ENCODE measurements at regions not wholly inside any gene's neighbourhood (a gene's known extent, or its start where the extent isn't known, plus 50 kb on each side); places are given as distances from the start of the nearest gene placed in this dataset.

- DNase-seq (ENCODE audit: extremely low read depth in 1 of 2, low read depth in 1 of 2), result no peak
Observed at GRCh38 chr6:4591218-4591617, 185.0 kb upstream of the CDYL start.

- DNase-seq (ENCODE audit: extremely low read depth in 1 of 2, low read depth in 1 of 2), result no peak
Observed at GRCh38 chr6:4589295-4589694, 186.9 kb upstream of the CDYL start.

GRCh38 chr6:4588581-4588980 is 187.6 kb upstream of the CDYL start:
- no peak for DNase-seq (ENCODE audit: extremely low read depth in 1 of 2, low read depth in 1 of 2)

- no peak for DNase-seq (ENCODE audit: extremely low read depth in 1 of 2, low read depth in 1 of 2)
Observed at GRCh38 chr6:4588163-4588562, 188.0 kb upstream of the CDYL start.

- no peak for DNase-seq (ENCODE audit: extremely low read depth in 1 of 2, low read depth in 1 of 2)
Observed at GRCh38 chr6:4587171-4587570, 189.0 kb upstream of the CDYL start.

GRCh38 chr6:4586469-4586859 is 189.7 kb upstream of the CDYL start:
- DNase-seq (ENCODE audit: extremely low read depth in 1 of 2, low read depth in 1 of 2), result no peak

GRCh38 chr6:4585682-4586468 is 190.3 kb upstream of the CDYL start:
- DNase-seq (ENCODE audit: extremely low read depth in 1 of 2, low read depth in 1 of 2), result no peak

GRCh38 chr6:4584801-4585200 is 191.4 kb upstream of the CDYL start:
- DNase-seq (ENCODE audit: extremely low read depth in 1 of 2, low read depth in 1 of 2), result no peak

GRCh38 chr6:4582506-4583417 is 193.4 kb upstream of the CDYL start:
- no peak for DNase-seq (ENCODE audit: extremely low read depth in 1 of 2, low read depth in 1 of 2)

- DNase-seq (ENCODE audit: extremely low read depth in 1 of 2, low read depth in 1 of 2), result no peak
Observed at GRCh38 chr6:4581468-4582385, 194.5 kb upstream of the CDYL start.

- DNase-seq (ENCODE audit: extremely low read depth in 1 of 2, low read depth in 1 of 2), result no peak
Observed at GRCh38 chr6:4580361-4580760, 195.8 kb upstream of the CDYL start.

- no peak for DNase-seq (ENCODE audit: extremely low read depth in 1 of 2, low read depth in 1 of 2)
Observed at GRCh38 chr6:4577406-4577805, 198.8 kb upstream of the CDYL start.

GRCh38 chr6:4575714-4576113 is 200.5 kb upstream of the CDYL start:
- DNase-seq (ENCODE audit: extremely low read depth in 1 of 2, low read depth in 1 of 2), result no peak

GRCh38 chr6:4574007-4574406 is 202.2 kb upstream of the CDYL start:
- DNase-seq (ENCODE audit: extremely low read depth in 1 of 2, low read depth in 1 of 2), result no peak

- DNase-seq (ENCODE audit: extremely low read depth in 1 of 2, low read depth in 1 of 2), result no peak
Observed at GRCh38 chr6:4571011-4571410, 205.2 kb upstream of the CDYL start.

- no peak for DNase-seq (ENCODE audit: extremely low read depth in 1 of 2, low read depth in 1 of 2)
Observed at GRCh38 chr6:4568138-4568537, 208.1 kb upstream of the CDYL start.

GRCh38 chr6:4567141-4567540 is 209.1 kb upstream of the CDYL start:
- no peak for DNase-seq (ENCODE audit: extremely low read depth in 1 of 2, low read depth in 1 of 2)

- no peak for DNase-seq (ENCODE audit: extremely low read depth in 1 of 2, low read depth in 1 of 2)
Observed at GRCh38 chr6:4565301-4566250, 210.6 kb upstream of the CDYL start.

GRCh38 chr6:4564801-4565271 is 211.4 kb upstream of the CDYL start:
- no peak for DNase-seq (ENCODE audit: extremely low read depth in 1 of 2, low read depth in 1 of 2)

- DNase-seq (ENCODE audit: extremely low read depth in 1 of 2, low read depth in 1 of 2), result no peak
Observed at GRCh38 chr6:4563877-4564276, 212.3 kb upstream of the CDYL start.

Data from activated CD8-positive, alpha-beta memory T cell treated with anti-CD3 and anti-CD28 coated beads for 1 hour (primary cell).